Right lobe of liver (tissue), 6 donors: ENCODE measurements at regions not wholly inside any gene's neighbourhood (a gene's known extent, or its start where the extent isn't known, plus 50 kb on each side); places are given as distances from the start of the nearest gene placed in this dataset.
A peak's percentile ranks its signal among the peaks of the same experiment; 100 is the strongest.

Source experiments
- ATAC-seq, 4 donors: fragments of 200-7000 bp; cut with Tn5 transposase; one replicate each; pipeline ENCODE4 v1.9.1; 2020; ENCODE audit warnings: mild to moderate bottlenecking in 4 of 4, moderate library complexity in 4 of 4
- DNase-seq, 3 donors: peaks; one replicate each; pipeline ENCODE4 v3.0.0-alpha.2; 2020
- H3K27ac ChIP-seq, 3 donors: fragments of 200-600 bp; one replicate each; pipeline ENCODE4 v1.8.0; 2022
- H3K27me3 ChIP-seq, 2 donors: fragments of 200-600 bp; one replicate each; pipeline ENCODE4 v1.8.0; 2022
- H3K36me3 ChIP-seq, 4 donors: fragments of 200-600 bp; sonication (generic) in 1 of 4; one replicate each; pipeline versions ENCODE4 v1.5.1 to v1.8.0; 2017 to 2022; ENCODE audit warnings: control low read depth in 1 of 4
- H3K4me1 ChIP-seq, 4 donors: fragments of 200-600 bp; sonication (generic) in 1 of 4; one replicate each; pipeline versions ENCODE4 v1.5.1 to v1.8.0; 2017 to 2022; ENCODE audit warnings: control low read depth in 1 of 4
- H3K4me3 ChIP-seq, 3 donors: fragments of 200-600 bp; one replicate each; pipeline ENCODE4 v1.8.0; 2022
- H3K9me3 ChIP-seq, 4 donors: fragments of 200-600 bp; sonication (generic) in 1 of 4; one replicate each; pipeline versions ENCODE4 v1.5.1 to v1.8.0; 2017 to 2022; ENCODE audit warnings: control low read depth in 1 of 4
- CTCF ChIP-seq, 4 donors: fragments of 200-600 bp in 3 of 4; fragments of 450-650 bp in 1 of 4; IDR thresholded peaks; one replicate each; pipeline versions ENCODE4 v1.5.1 to v1.8.0; 2016 to 2022; ENCODE audit warnings: antibody characterized with exemption in 4 of 4, mild to moderate bottlenecking in 2 of 4
- POLR2A ChIP-seq: fragments of 450-650 bp; IDR thresholded peaks from one replicate; pipeline ENCODE4 v1.6.1; 2017; ENCODE audit warnings: antibody characterized with exemption, mild to moderate bottlenecking
- WGBS: methylation state at CpG from one replicate; pipeline ENCODE4 v1.1.6; 2018; ENCODE audit warnings: low coverage, low lambda C conversion rate; ENCODE audit not compliant: insufficient coverage; ENCODE audit errors: missing lambda C conversion rate; 5-methylcytosine and 5-hydroxymethylcytosine counted together
- intact Hi-C, 2 donors: fragments of 100-400 bp; cut with DNase I; formaldehyde crosslinking; loops; one replicate each; pipeline versions ENCODE4 v1.11.2 to v1.14.1; 2022
- donor health status: DM: no; HTN: yes; CAD: no.
- donor health status: DM: no; HTN: no; CAD: no.
- donor health status: DM: no; HTN: no; CAD: no.
- donor health status: DM: no; HTN: yes; CAD: no.
- donor health status: DM: no; HTN: yes; CAD: no.

DNA sequence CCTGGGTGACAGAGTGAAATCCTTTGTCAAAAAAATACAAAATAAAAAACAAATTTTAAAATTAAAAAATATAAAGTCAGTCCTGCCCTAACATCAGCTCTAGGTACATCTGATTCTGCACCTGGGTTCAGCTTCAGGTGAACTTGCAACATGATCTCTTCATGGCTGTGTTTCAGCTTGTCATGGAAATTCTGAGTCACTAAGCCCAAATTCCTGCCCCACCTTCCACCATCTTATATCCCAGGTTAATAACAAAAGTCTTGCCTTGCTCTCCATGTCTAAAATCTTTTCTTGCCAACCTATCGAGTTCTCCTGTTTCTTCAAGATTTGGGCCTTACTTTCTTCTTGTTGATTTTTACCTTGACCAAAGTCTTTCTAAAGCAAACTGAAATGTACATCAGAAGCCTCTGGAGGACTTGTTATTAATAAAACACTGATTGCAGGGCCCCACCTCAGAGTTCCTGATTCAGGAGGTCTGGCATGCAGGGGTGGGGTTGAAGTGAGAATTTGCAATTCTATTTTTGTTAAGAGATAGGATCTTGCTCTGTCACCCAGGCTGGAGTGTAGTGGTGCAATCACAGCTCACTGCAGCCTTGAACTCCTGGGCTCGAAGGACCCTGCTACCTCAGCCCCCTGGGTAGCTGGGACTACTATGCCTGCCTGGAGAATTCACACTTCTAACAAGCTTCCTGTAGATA, 125.8 kb upstream of the VCX3A start:
- no peak for ATAC-seq
- no peak overlapping the region for H3K4me3 ChIP-seq
- no peak for DNase-seq
- no peaks in the 10 kb centered on the region for H3K36me3 ChIP-seq
- H3K4me1 ChIP-seq: no peaks in the 10 kb centered on the region
- TF ChIP-seq POLR2A (no peak), CTCF (IDR thresholded peaks at IDR 0.05) (no peak)
- no peaks in the 10 kb centered on the region for H3K27me3 ChIP-seq
- 83% methylated on average over 1 of the region's 2 CpGs for WGBS
- no peak overlapping the region for H3K27ac ChIP-seq
- no peaks in the 10 kb centered on the region for H3K9me3 ChIP-seq
- intact Hi-C loops: no loop called here

DNA sequence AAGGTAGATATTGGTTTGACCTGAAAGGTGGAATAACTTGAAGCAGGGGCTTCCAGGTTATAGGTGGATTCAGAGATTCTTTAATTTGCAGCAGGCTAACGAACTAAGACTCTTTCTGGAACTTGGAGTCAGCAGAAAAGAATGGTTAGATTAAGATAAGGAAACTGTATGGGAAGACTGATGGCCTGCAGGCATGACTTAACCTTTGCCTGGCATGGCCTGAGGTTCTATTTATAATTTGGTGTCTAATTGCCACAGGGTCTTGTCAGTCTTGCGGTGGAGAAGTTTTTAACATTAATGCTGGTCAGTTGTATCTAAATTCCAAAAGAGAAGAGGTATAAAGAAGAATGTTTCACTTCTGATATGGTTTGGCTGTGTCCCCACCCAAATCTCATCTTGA, 110.3 kb upstream of the VCX3A start:
- no peak overlapping the region for H3K27ac ChIP-seq
- 45% methylated on average over 2 of the region's 2 CpGs for WGBS
- no peak overlapping the region for H3K4me3 ChIP-seq
- no peaks in the 10 kb centered on the region for H3K27me3 ChIP-seq
- no peaks in the 10 kb centered on the region for H3K36me3 ChIP-seq
- no peaks in the 10 kb centered on the region for H3K9me3 ChIP-seq
- no peaks in the 10 kb centered on the region for H3K4me1 ChIP-seq
- TF ChIP-seq POLR2A (no peak), CTCF (IDR thresholded peaks at IDR 0.05) (no peak)
- DNase-seq: no peak
- intact Hi-C loops: no loop called here
- ATAC-seq: no peak

DNA sequence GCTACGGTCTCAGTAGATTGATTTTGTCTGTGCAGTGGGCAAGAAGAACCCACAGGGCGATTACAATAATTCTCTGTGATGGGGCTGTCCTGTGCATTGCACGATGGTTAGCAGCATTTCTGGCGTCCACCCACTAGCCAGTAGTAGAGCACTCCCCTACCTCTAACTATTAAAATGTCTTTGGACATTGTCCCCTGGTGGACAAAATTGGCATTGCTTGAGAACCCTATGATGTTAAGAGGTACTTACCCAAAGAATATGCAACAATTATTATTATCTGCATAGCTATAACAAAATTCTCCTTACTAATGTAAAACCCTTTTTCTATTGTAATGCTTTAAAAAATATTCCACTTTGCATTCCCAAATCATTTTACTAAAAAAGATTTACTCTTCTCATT, 109.5 kb upstream of the VCX3A start:
- Histone ChIP-seq H3K36me3 (no peaks in the 10 kb centered on the region), H3K9me3 (no peaks in the 10 kb centered on the region), H3K27me3 (no peaks in the 10 kb centered on the region), H3K27ac (no peak overlapping the region), H3K4me1 (no peaks in the 10 kb centered on the region), H3K4me3 (no peak overlapping the region)
- DNase-seq (no peak), ATAC-seq (no peak)
- 73% methylated on average over 4 of the region's 4 CpGs for WGBS
- intact Hi-C loops: no loop called here
- peak in 2 of 4 donors; percentile 16 for TF ChIP-seq CTCF (IDR thresholded peaks at IDR 0.05)
- no peak for TF ChIP-seq POLR2A

- Histone ChIP-seq H3K27ac (no peak overlapping the region), H3K27me3 (no peaks in the 10 kb centered on the region), H3K36me3 (no peaks in the 10 kb centered on the region), H3K4me3 (no peak overlapping the region), H3K9me3 (no peaks in the 10 kb centered on the region), H3K4me1 (no peaks in the 10 kb centered on the region)
- ATAC-seq (no peak), DNase-seq (no peak)
- TF ChIP-seq CTCF (IDR thresholded peaks at IDR 0.05): no peak
- no peak for TF ChIP-seq POLR2A
- intact Hi-C loops: no loop called here
- 85% methylated on average over 4 of the region's 4 CpGs for WGBS
Measured at GRCh38 chrX:6640727-6641126, 105.8 kb upstream of the VCX3A start.

GRCh38 chrX:6614506-6614905, 79.6 kb upstream of the VCX3A start:
- DNase-seq: no peak

More at GRCh38 chrX:6614506-6614905, 79.6 kb upstream of the VCX3A start:
- Histone ChIP-seq H3K9me3 (no peaks in the 10 kb centered on the region), H3K4me1 (no peaks in the 10 kb centered on the region), H3K27ac (no peak overlapping the region), H3K27me3 (no peaks in the 10 kb centered on the region), H3K4me3 (no peak overlapping the region), H3K36me3 (no peaks in the 10 kb centered on the region)
- no peak for ATAC-seq
- 55% methylated on average over 7 of the region's 7 CpGs for WGBS
- intact Hi-C loops: no loop called here
- TF ChIP-seq POLR2A (no peak), CTCF (IDR thresholded peaks at IDR 0.05) (no peak)
